ENCODE measurements at regions not wholly inside any gene's neighbourhood (a gene's known extent, or its start where the extent isn't known, plus 50 kb on each side); places are given as distances from the start of the nearest gene placed in this dataset.

- no peak overlapping the region for H3K27ac Mint-ChIP-seq
- H3K4me1 Mint-ChIP-seq (ENCODE audit: low read depth) = no peaks in the 10 kb centered on the region
- DNase-seq = no peak
- H3K4me3 Mint-ChIP-seq = no peak overlapping the region
- POLR2A ChIA-PET = no interaction called here
- CTCF ChIA-PET = no interaction called here
- H3K9me3 Mint-ChIP-seq = peaks cover 11% of the 10 kb centered on the region
- intact Hi-C loops (cut with micrococcal nuclease) = no loop called here
- no peaks in the 10 kb centered on the region for H3K36me3 Mint-ChIP-seq
- peaks cover 2% of the 10 kb centered on the region for H3K27me3 Mint-ChIP-seq
Measured at GRCh38 chr5:158297002-158297527, 438.1 kb upstream of the CLINT1 start.

DNA sequence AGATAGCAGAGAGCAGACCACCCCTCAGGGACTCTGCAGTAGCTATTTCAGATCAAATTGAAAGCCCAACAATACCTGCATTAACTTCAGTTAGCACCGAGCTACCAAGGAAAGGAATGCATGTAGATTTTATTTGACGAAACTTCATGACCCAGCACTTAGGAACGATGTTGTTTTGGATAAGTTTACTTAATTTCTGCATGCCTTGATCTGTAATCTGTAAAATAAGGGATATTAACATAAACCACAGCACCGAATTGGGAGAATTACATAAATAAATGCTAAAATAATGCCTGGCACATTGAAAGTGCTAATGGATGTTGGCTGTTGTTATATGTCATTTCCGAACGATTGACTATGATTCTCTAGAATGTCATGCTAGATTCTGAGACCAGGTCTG lies 435.8 kb upstream of the CLINT1 start:
- no peak overlapping the region for H3K27ac Mint-ChIP-seq
- CTCF ChIA-PET = no interaction called here
- peaks cover 11% of the 10 kb centered on the region for H3K9me3 Mint-ChIP-seq
- peaks cover 2% of the 10 kb centered on the region for H3K27me3 Mint-ChIP-seq
- no peaks in the 10 kb centered on the region for H3K4me1 Mint-ChIP-seq (ENCODE audit: low read depth)
- POLR2A ChIA-PET = no interaction called here
- intact Hi-C loops (cut with micrococcal nuclease) = no loop called here
- no peaks in the 10 kb centered on the region for H3K36me3 Mint-ChIP-seq
- H3K4me3 Mint-ChIP-seq = no peak overlapping the region
- DNase-seq = no peak

GRCh38 chr5:158292981-158293380 lies 434.0 kb upstream of the CLINT1 start:
- no peak for DNase-seq
- ChIA-PET POLR2A (no interaction called here), CTCF (no interaction called here)
- intact Hi-C loops (cut with micrococcal nuclease) = no loop called here
- H3K36me3 Mint-ChIP-seq = no peaks in the 10 kb centered on the region
- H3K27ac Mint-ChIP-seq = no peak overlapping the region
- H3K4me1 Mint-ChIP-seq (ENCODE audit: low read depth) = no peaks in the 10 kb centered on the region
- H3K4me3 Mint-ChIP-seq = no peak overlapping the region
- H3K27me3 Mint-ChIP-seq = peaks cover 2% of the 10 kb centered on the region
- peaks cover 11% of the 10 kb centered on the region for H3K9me3 Mint-ChIP-seq

- intact Hi-C loops (cut with micrococcal nuclease) = no loop called here
- Mint-ChIP-seq H3K27me3 (no peaks in the 10 kb centered on the region), H3K4me3 (no peak overlapping the region), H3K36me3 (no peaks in the 10 kb centered on the region), H3K27ac (no peak overlapping the region), H3K9me3 (peaks cover 4% of the 10 kb centered on the region), H3K4me1 (ENCODE audit: low read depth) (no peaks in the 10 kb centered on the region)
- ChIA-PET CTCF (no interaction called here), POLR2A (no interaction called here)
- no peak for DNase-seq
Measured at GRCh38 chr5:158289967-158290366, 431.0 kb upstream of the CLINT1 start.

- Mint-ChIP-seq H3K27ac (no peak overlapping the region), H3K9me3 (peaks cover 1% of the 10 kb centered on the region), H3K36me3 (no peaks in the 10 kb centered on the region), H3K4me3 (no peak overlapping the region), H3K4me1 (ENCODE audit: low read depth) (no peaks in the 10 kb centered on the region), H3K27me3 (no peaks in the 10 kb centered on the region)
- CTCF ChIA-PET = no interaction called here
- intact Hi-C loops (cut with micrococcal nuclease) = no loop called here
- DNase-seq = no peak
- POLR2A ChIA-PET = no interaction called here
Measured at GRCh38 chr5:158288272-158288657, 429.3 kb upstream of the CLINT1 start.

GRCh38 chr5:158287643-158288271 lies 428.8 kb upstream of the CLINT1 start:
- Mint-ChIP-seq H3K27me3 (no peaks in the 10 kb centered on the region), H3K4me3 (no peak overlapping the region), H3K9me3 (no peaks in the 10 kb centered on the region), H3K4me1 (ENCODE audit: low read depth) (no peaks in the 10 kb centered on the region), H3K36me3 (no peaks in the 10 kb centered on the region), H3K27ac (no peak overlapping the region)
- DNase-seq = no peak
- CTCF ChIA-PET = no interaction called here
- intact Hi-C loops (cut with micrococcal nuclease) = no loop called here
- POLR2A ChIA-PET = no interaction called here

DNA sequence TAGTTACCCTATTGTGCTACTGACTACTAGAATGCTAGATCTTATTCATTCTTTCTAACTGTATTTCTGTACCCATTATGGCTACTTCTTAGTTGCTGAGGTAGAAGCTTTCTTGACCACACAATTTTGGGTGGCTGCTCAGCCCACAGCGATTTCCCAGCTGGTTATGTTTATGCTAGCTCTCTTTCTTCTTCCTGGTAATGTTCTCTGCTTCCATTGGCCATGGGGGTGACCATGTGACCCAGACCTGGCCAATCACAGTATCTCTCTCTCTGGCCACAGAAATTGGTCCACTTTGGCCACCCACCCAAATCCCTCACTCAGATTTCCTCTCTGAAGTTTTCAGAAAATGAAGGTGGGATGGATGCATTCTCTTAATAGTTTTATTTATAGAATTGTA lies 427.9 kb upstream of the CLINT1 start:
- ChIA-PET POLR2A (no interaction called here), CTCF (no interaction called here)
- H3K4me3 Mint-ChIP-seq = no peak overlapping the region
- H3K36me3 Mint-ChIP-seq = no peaks in the 10 kb centered on the region
- DNase-seq = no peak
- intact Hi-C loops (cut with micrococcal nuclease) = no loop called here
- no peak overlapping the region for H3K27ac Mint-ChIP-seq
- H3K9me3 Mint-ChIP-seq = no peaks in the 10 kb centered on the region
- no peaks in the 10 kb centered on the region for H3K4me1 Mint-ChIP-seq (ENCODE audit: low read depth)
- H3K27me3 Mint-ChIP-seq = no peaks in the 10 kb centered on the region

DNA sequence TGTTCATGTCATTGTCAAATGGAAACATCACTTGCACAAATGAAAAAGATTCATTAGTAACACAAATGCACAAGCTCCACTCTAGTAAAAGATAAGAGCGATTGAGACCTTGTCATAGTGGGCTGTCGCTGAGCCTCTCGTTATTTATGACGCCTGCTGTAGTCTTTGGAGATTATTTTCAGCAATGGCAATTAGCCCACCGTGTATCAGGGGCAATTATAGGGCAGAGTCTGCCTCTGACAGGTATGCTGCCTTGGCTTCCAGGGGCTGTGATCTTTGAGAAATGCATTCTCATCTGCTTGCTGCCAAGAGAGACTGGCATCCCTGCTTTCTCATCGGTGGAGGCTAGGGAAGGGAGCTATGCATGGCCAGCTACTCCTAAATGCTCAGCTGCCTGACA lies 426.8 kb upstream of the CLINT1 start:
- ChIA-PET CTCF (no interaction called here), POLR2A (no interaction called here)
- no peaks in the 10 kb centered on the region for H3K36me3 Mint-ChIP-seq
- H3K4me1 Mint-ChIP-seq (ENCODE audit: low read depth) = no peaks in the 10 kb centered on the region
- no peak overlapping the region for H3K4me3 Mint-ChIP-seq
- H3K27ac Mint-ChIP-seq = no peak overlapping the region
- no peaks in the 10 kb centered on the region for H3K27me3 Mint-ChIP-seq
- intact Hi-C loops (cut with micrococcal nuclease) = no loop called here
- no peak for DNase-seq
- no peaks in the 10 kb centered on the region for H3K9me3 Mint-ChIP-seq

- no peaks in the 10 kb centered on the region for H3K36me3 Mint-ChIP-seq
- H3K4me3 Mint-ChIP-seq = no peak overlapping the region
- ChIA-PET CTCF (no interaction called here), POLR2A (no interaction called here)
- intact Hi-C loops (cut with micrococcal nuclease) = no loop called here
- no peaks in the 10 kb centered on the region for H3K9me3 Mint-ChIP-seq
- H3K4me1 Mint-ChIP-seq (ENCODE audit: low read depth) = no peaks in the 10 kb centered on the region
- H3K27me3 Mint-ChIP-seq = no peaks in the 10 kb centered on the region
- H3K27ac Mint-ChIP-seq = no peak overlapping the region
- no peak for DNase-seq
Measured at GRCh38 chr5:158284242-158284641, 425.3 kb upstream of the CLINT1 start.

DNA sequence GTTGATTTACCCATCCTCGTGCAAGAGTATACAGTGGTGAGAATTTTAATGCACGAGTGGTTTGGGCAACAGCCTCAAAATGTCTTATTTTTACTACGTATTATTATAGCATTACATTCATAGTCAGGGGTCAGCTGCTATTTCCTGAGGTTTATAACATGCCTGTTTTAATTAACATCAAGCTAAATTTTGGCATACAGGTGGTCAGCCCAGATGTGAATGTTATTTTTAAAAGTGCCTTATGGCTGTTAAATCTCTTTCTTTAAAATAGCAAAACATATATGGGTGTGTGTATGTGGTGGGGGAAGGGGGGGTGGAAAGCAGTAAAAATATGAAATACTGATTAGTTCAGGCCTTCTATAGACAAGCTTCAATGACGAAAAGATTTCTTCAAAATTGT lies 424.5 kb upstream of the CLINT1 start:
- no peaks in the 10 kb centered on the region for H3K4me1 Mint-ChIP-seq (ENCODE audit: low read depth)
- POLR2A ChIA-PET = no interaction called here
- no peaks in the 10 kb centered on the region for H3K27me3 Mint-ChIP-seq
- no peaks in the 10 kb centered on the region for H3K36me3 Mint-ChIP-seq
- no peaks in the 10 kb centered on the region for H3K9me3 Mint-ChIP-seq
- H3K27ac Mint-ChIP-seq = no peak overlapping the region
- no peak for DNase-seq
- CTCF ChIA-PET = no interaction called here
- intact Hi-C loops (cut with micrococcal nuclease) = no loop called here
- no peak overlapping the region for H3K4me3 Mint-ChIP-seq

- POLR2A ChIA-PET = no interaction called here
- no peaks in the 10 kb centered on the region for H3K9me3 Mint-ChIP-seq
Measured at GRCh38 chr5:158278216-158278925, 419.4 kb upstream of the CLINT1 start.

GRCh38 chr5:158277276-158277675 lies 418.3 kb upstream of the CLINT1 start:
- ChIA-PET CTCF (no interaction called here), POLR2A (no interaction called here)
- Mint-ChIP-seq H3K27me3 (no peaks in the 10 kb centered on the region), H3K4me3 (no peak overlapping the region), H3K36me3 (no peaks in the 10 kb centered on the region), H3K27ac (no peak overlapping the region), H3K4me1 (ENCODE audit: low read depth) (no peaks in the 10 kb centered on the region), H3K9me3 (no peaks in the 10 kb centered on the region)
- DNase-seq = no peak
- intact Hi-C loops (cut with micrococcal nuclease) = no loop called here

More at GRCh38 chr5:158278216-158278925, 419.4 kb upstream of the CLINT1 start:
- intact Hi-C loops (cut with micrococcal nuclease) = no loop called here
- no peak for DNase-seq
- no peaks in the 10 kb centered on the region for H3K4me1 Mint-ChIP-seq (ENCODE audit: low read depth)
- no peak overlapping the region for H3K27ac Mint-ChIP-seq
- no peaks in the 10 kb centered on the region for H3K27me3 Mint-ChIP-seq
- H3K4me3 Mint-ChIP-seq = no peak overlapping the region
- no peaks in the 10 kb centered on the region for H3K36me3 Mint-ChIP-seq
- CTCF ChIA-PET = no interaction called here

DNA sequence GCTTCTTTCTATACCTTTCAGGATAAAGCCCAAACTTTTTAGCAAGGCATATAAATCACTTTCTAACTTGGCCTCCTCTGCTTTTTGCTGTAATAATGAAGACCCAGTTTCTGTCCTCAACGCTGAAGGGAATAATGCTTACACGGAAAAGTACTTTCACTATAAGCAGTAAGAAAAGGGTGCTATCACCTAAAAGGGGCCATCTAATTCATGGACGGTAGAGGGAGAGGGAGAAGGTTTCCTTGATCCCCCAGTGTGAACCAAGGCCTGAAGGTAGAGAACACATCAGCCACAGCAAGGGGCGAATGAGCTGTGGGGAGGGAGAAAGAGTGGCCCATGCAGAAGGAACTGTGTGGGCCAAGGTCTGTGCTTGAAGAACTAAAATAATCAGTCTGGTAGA lies 417.7 kb upstream of the CLINT1 start:
- H3K36me3 Mint-ChIP-seq = no peaks in the 10 kb centered on the region
- no peak overlapping the region for H3K4me3 Mint-ChIP-seq
- intact Hi-C loops (cut with micrococcal nuclease) = no loop called here
- no peak overlapping the region for H3K27ac Mint-ChIP-seq
- H3K9me3 Mint-ChIP-seq = no peaks in the 10 kb centered on the region
- ChIA-PET CTCF (no interaction called here), POLR2A (no interaction called here)
- no peak for DNase-seq
- H3K27me3 Mint-ChIP-seq = no peaks in the 10 kb centered on the region
- no peaks in the 10 kb centered on the region for H3K4me1 Mint-ChIP-seq (ENCODE audit: low read depth)
